Prostate gland (tissue), 2 donors: ENCODE measurements at regions not wholly inside any gene's neighbourhood (a gene's known extent, or its start where the extent isn't known, plus 50 kb on each side); places are given as distances from the start of the nearest gene placed in this dataset.

ENCODE experiments used
- DNase-seq: peaks from one replicate; pipeline ENCODE4 v3.0.0-alpha.2; 2019; ENCODE audit warnings: low spot score
- H3K27ac ChIP-seq, 2 donors: fragments of 200-600 bp; sonication (generic); 2 replicates each; pipeline ENCODE4 v1.5.1; 2017 to 2019
- H3K27me3 ChIP-seq: fragments of 200-600 bp; sonication (generic); replicated peaks from 2 replicates; pipeline ENCODE4 v1.5.1; 2019; ENCODE audit not compliant: insufficient read depth
- H3K36me3 ChIP-seq, 2 donors: fragments of 200-600 bp; sonication (generic); 1 replicate in 1 of 2; 2 replicates in 1 of 2; pipeline versions ENCODE4 v1.5.1 to v1.8.1; 2017 to 2019
- H3K4me1 ChIP-seq: fragments of 200-600 bp; sonication (generic); replicated peaks from 2 replicates; pipeline ENCODE4 v1.5.1; 2019
- H3K4me3 ChIP-seq, 2 donors: fragments of 200-600 bp; sonication (generic); 2 replicates each; pipeline ENCODE4 v1.5.1; 2017 to 2019
- H3K9me3 ChIP-seq: fragments of 200-600 bp; sonication (generic); 2 replicates; pipeline ENCODE4 v1.5.1; 2017
- CTCF ChIP-seq, 4 experiments: fragments of 200-600 bp in 2 of 4; fragments of 450-650 bp in 2 of 4; sonication (generic) in 2 of 4; IDR thresholded peaks; 1 replicate in 3 of 4; 2 replicates in 1 of 4; pipeline ENCODE4 v1.5.1; 2016 to 2019; ENCODE audit warnings: antibody characterized with exemption in 4 of 4, mild to moderate bottlenecking in 2 of 4, moderate library complexity in 2 of 4
- POLR2A ChIP-seq: fragments of 450-650 bp; IDR thresholded peaks from one replicate; pipeline ENCODE4 v1.6.1; 2016; ENCODE audit warnings: antibody characterized with exemption, mild to moderate bottlenecking
- POLR2AphosphoS5 ChIP-seq: sonication (generic); formaldehyde crosslinking; IDR thresholded peaks from one replicate; pipeline ENCODE4 v1.6.1; 2017; ENCODE audit warnings: antibody characterized with exemption
- WGBS: methylation state at CpG from one replicate; pipeline ENCODE4 v1.1.5; 2018; 5-methylcytosine and 5-hydroxymethylcytosine counted together
- intact Hi-C: fragments of 100-400 bp; cut with DNase I; formaldehyde crosslinking; loops from one replicate; pipeline ENCODE4 v1.14.2; 2022

- 88% methylated on average over 1 of the region's 1 CpG for WGBS
- TF ChIP-seq CTCF (IDR thresholded peaks at IDR 0.05) (no peak), POLR2AphosphoS5 (no peak), POLR2A (no peak)
- Histone ChIP-seq H3K27ac (no peak overlapping the region), H3K27me3 (no peaks in the 10 kb centered on the region), H3K9me3 (no peaks in the 10 kb centered on the region), H3K4me1 (no peaks in the 10 kb centered on the region), H3K4me3 (no peak overlapping the region), H3K36me3 (no peaks in the 10 kb centered on the region)
- intact Hi-C loops: no loop called here
- DNase-seq: no peak
These were observed 161.5 kb upstream of the POU3F2 start for GRCh38 chr6:98672681-98673475.

- Histone ChIP-seq H3K9me3 (no peaks in the 10 kb centered on the region), H3K27ac (no peak overlapping the region), H3K36me3 (no peaks in the 10 kb centered on the region), H3K4me3 (no peak overlapping the region), H3K4me1 (no peaks in the 10 kb centered on the region), H3K27me3 (no peaks in the 10 kb centered on the region)
- WGBS: 52% methylated on average over 2 of the region's 2 CpGs
- intact Hi-C loops: no loop called here
- DNase-seq: no peak
- TF ChIP-seq CTCF (IDR thresholded peaks at IDR 0.05) (no peak), POLR2AphosphoS5 (no peak), POLR2A (no peak)
These were observed 155.9 kb upstream of the POU3F2 start for GRCh38 chr6:98678481-98678880.

GRCh38 chr6:98686008-98686601 is 148.3 kb upstream of the POU3F2 start:
- Histone ChIP-seq H3K9me3 (no peaks in the 10 kb centered on the region), H3K27me3 (no peaks in the 10 kb centered on the region), H3K27ac (no peak overlapping the region), H3K4me1 (no peaks in the 10 kb centered on the region), H3K4me3 (no peak overlapping the region), H3K36me3 (no peaks in the 10 kb centered on the region)
- TF ChIP-seq CTCF (IDR thresholded peaks at IDR 0.05) (no peak), POLR2A (no peak), POLR2AphosphoS5 (no peak)
- intact Hi-C loops: no loop called here
- DNase-seq: no peak
- 73% methylated on average over 1 of the region's 1 CpG for WGBS

DNA sequence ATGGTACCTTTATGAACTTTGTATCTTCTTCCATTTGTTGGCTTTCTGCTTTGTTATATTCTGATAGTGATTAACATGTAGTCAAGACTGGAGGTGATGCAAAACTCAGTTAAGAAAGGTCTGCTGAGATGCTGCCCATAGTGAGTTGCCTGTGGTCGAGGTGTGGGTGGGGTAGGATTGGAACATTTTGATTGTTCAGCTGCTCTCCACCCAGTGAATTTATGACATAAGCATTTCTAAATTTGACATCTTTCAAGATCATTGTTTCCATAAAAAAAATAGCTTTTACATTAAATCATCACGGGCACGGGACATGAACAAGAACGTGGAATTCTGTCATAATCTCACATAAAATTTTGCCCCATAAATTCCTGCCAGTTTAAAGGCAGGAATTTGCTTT is 146.6 kb upstream of the POU3F2 start:
- no peaks in the 10 kb centered on the region for H3K36me3 ChIP-seq
- no peak overlapping the region for H3K27ac ChIP-seq
- H3K4me3 ChIP-seq: no peak overlapping the region
- no peaks in the 10 kb centered on the region for H3K4me1 ChIP-seq
- 54% methylated on average over 4 of the region's 4 CpGs for WGBS
- TF ChIP-seq POLR2AphosphoS5: no peak
- no peak for TF ChIP-seq CTCF (IDR thresholded peaks at IDR 0.05)
- TF ChIP-seq POLR2A: no peak
- no peaks in the 10 kb centered on the region for H3K9me3 ChIP-seq
- intact Hi-C loops: no loop called here
- no peak for DNase-seq
- no peaks in the 10 kb centered on the region for H3K27me3 ChIP-seq
